HEK293 (cell line): ENCODE measurements at regions not wholly inside any gene's neighbourhood (a gene's known extent, or its start where the extent isn't known, plus 50 kb on each side); places are given as distances from the start of the nearest gene placed in this dataset.

Experiments used
- CTCF ChIA-PET: fragments of 350-600 bp; formaldehyde crosslinking; extraction: SDS; loops from one replicate; lab custom pipeline; 2021; ENCODE audit warnings: antibody characterized with exemption; lab: Yijun Ruan, JAX
- POLR2A ChIA-PET: fragments of 300-600 bp; formaldehyde crosslinking; extraction: SDS; loops from one replicate; lab custom pipeline; 2020; ENCODE audit warnings: antibody characterized with exemption, inconsistent platforms; lab: Yijun Ruan, JAX
- H3K27ac ChIP-seq: fragments of 200-500 bp; sonication (Bioruptor generic); 2 replicates; pipeline ENCODE4 v1.5.1; 2014; ENCODE audit warnings: low read depth, low read length, control low read depth, inconsistent platforms; ENCODE audit errors: extremely low read depth
- H3K36me3 ChIP-seq, 2 experiments: fragments of 200-500 bp in 1 of 2; sonication (Bioruptor generic) in 1 of 2; 1 replicate in 1 of 2; 2 replicates in 1 of 2; pipeline ENCODE4 v1.5.1; 2014 to 2017; ENCODE audit warnings: inconsistent platforms in 2 of 2, low read length in 2 of 2; ENCODE audit not compliant: control insufficient read depth in 2 of 2, insufficient read depth in 1 of 2
- H3K4me1 ChIP-seq: fragments of 200-500 bp; sonication (Bioruptor generic); 2 replicates; pipeline ENCODE4 v1.5.1; 2014; ENCODE audit warnings: mild to moderate bottlenecking, low read length, inconsistent platforms; ENCODE audit not compliant: control insufficient read depth, insufficient read depth
- H3K4me3 ChIP-seq: 2 replicates; pipeline ENCODE4 v1.5.1; 2011; ENCODE audit warnings: low read depth, mild to moderate bottlenecking, control low read depth, low read length, moderate library complexity
- H3K9me3 ChIP-seq: fragments of 200-500 bp; sonication (Bioruptor generic); 2 replicates; pipeline ENCODE4 v1.5.1; 2014; ENCODE audit warnings: low read depth, low read length, inconsistent platforms; ENCODE audit not compliant: control insufficient read depth, insufficient read depth
- GLI2 ChIP-seq: fragments of 450-650 bp; formaldehyde crosslinking; IDR thresholded peaks from 2 replicates; pipeline ENCODE4; 2017; ENCODE audit warnings: missing biosample characterization, missing genetic modification characterization, low read depth, borderline replicate concordance
- KLF7 ChIP-seq: fragments of 450-650 bp; formaldehyde crosslinking; IDR thresholded peaks from 2 replicates; pipeline ENCODE4 v1.5.1; 2016; ENCODE audit warnings: missing biosample characterization, missing genetic modification characterization, borderline replicate concordance
- OSR2 ChIP-seq: fragments of 450-650 bp; formaldehyde crosslinking; IDR thresholded peaks from 2 replicates; pipeline ENCODE4 v1.5.1; 2016; ENCODE audit warnings: missing biosample characterization, missing genetic modification characterization
- SALL2 ChIP-seq: fragments of 450-650 bp; formaldehyde crosslinking; IDR thresholded peaks from 2 replicates; pipeline ENCODE4 v1.5.0; 2017; ENCODE audit warnings: missing biosample characterization, mild to moderate bottlenecking, missing genetic modification characterization, borderline replicate concordance
- SCRT1 ChIP-seq: fragments of 450-650 bp; formaldehyde crosslinking; IDR thresholded peaks from 2 replicates; pipeline ENCODE4 v1.5.1; 2016; ENCODE audit warnings: missing biosample characterization, missing genetic modification characterization, borderline replicate concordance
- ZBTB17 ChIP-seq: fragments of 450-650 bp; formaldehyde crosslinking; IDR thresholded peaks from 2 replicates; pipeline ENCODE4 v1.5.1; 2016; ENCODE audit warnings: missing biosample characterization, missing genetic modification characterization
- ZFP69B ChIP-seq: fragments of 450-650 bp; formaldehyde crosslinking; IDR thresholded peaks from 2 replicates; pipeline ENCODE4 v1.5.1; 2016; ENCODE audit warnings: missing biosample characterization, missing genetic modification characterization
- ZNF121 ChIP-seq: fragments of 450-650 bp; formaldehyde crosslinking; IDR thresholded peaks from 2 replicates; pipeline ENCODE4 v1.5.1; 2016; ENCODE audit warnings: missing biosample characterization, missing genetic modification characterization
- ZNF157 ChIP-seq: fragments of 450-650 bp; formaldehyde crosslinking; IDR thresholded peaks from 2 replicates; pipeline ENCODE4 v1.5.1; 2016; ENCODE audit warnings: missing biosample characterization, missing genetic modification characterization
- ZNF211 ChIP-seq: fragments of 450-650 bp; formaldehyde crosslinking; IDR thresholded peaks from 2 replicates; pipeline ENCODE4 v1.5.1; 2016; ENCODE audit warnings: low read depth, missing biosample characterization, missing genetic modification characterization
- ZNF221 ChIP-seq: fragments of 450-650 bp; formaldehyde crosslinking; IDR thresholded peaks from 2 replicates; pipeline ENCODE4 v1.5.1; 2017; ENCODE audit warnings: missing biosample characterization, missing genetic modification characterization, borderline replicate concordance
- ZNF23 ChIP-seq: fragments of 450-650 bp; formaldehyde crosslinking; IDR thresholded peaks from 2 replicates; pipeline ENCODE4 v1.5.1; 2016; ENCODE audit warnings: missing biosample characterization, missing genetic modification characterization, borderline replicate concordance
- ZNF354C ChIP-seq: fragments of 450-650 bp; formaldehyde crosslinking; IDR thresholded peaks from 2 replicates; pipeline ENCODE4 v1.5.1; 2016; ENCODE audit warnings: missing biosample characterization, missing genetic modification characterization, low read depth, borderline replicate concordance
- ZNF48 ChIP-seq: fragments of 450-650 bp; formaldehyde crosslinking; IDR thresholded peaks from 2 replicates; pipeline ENCODE4 v1.5.1; 2016; ENCODE audit warnings: missing biosample characterization, missing genetic modification characterization
- ZNF530 ChIP-seq: fragments of 450-650 bp; formaldehyde crosslinking; IDR thresholded peaks from 2 replicates; pipeline ENCODE4 v1.5.1; 2016; ENCODE audit warnings: low read depth, missing biosample characterization, missing genetic modification characterization
- ZNF624 ChIP-seq: fragments of 450-650 bp; formaldehyde crosslinking; IDR thresholded peaks from 2 replicates; pipeline ENCODE4 v1.5.1; 2017; ENCODE audit warnings: missing biosample characterization, missing genetic modification characterization
- ZNF707 ChIP-seq: fragments of 450-650 bp; formaldehyde crosslinking; IDR thresholded peaks from 2 replicates; pipeline ENCODE4 v1.5.1; 2016; ENCODE audit warnings: missing biosample characterization, missing genetic modification characterization
- ZNF837 ChIP-seq: fragments of 450-650 bp; formaldehyde crosslinking; IDR thresholded peaks from 2 replicates; pipeline ENCODE4 v1.5.1; 2016; ENCODE audit warnings: missing biosample characterization, missing genetic modification characterization
- ZSCAN30 ChIP-seq: fragments of 450-650 bp; IDR thresholded peaks from 2 replicates; pipeline ENCODE4 v1.5.1; 2018; ENCODE audit warnings: missing biosample characterization, mild to moderate bottlenecking, missing genetic modification characterization, moderate library complexity
- TF ChIP-seq, protein P1 (sequence below): fragments of 450-650 bp; formaldehyde crosslinking; IDR thresholded peaks from 2 replicates; pipeline ENCODE4 v1.5.1; 2016; ENCODE audit warnings: missing biosample characterization, missing genetic modification characterization
- TF ChIP-seq, protein P2 (sequence below): fragments of 450-650 bp; formaldehyde crosslinking; IDR thresholded peaks from 2 replicates; pipeline ENCODE4 v1.5.1; 2017; ENCODE audit warnings: missing biosample characterization, missing genetic modification characterization
- TF ChIP-seq, protein P3 (sequence below): fragments of 450-650 bp; formaldehyde crosslinking; IDR thresholded peaks from 2 replicates; pipeline ENCODE4 v1.5.1; 2016; ENCODE audit warnings: missing biosample characterization, missing genetic modification characterization
- TF ChIP-seq, protein P4 (sequence below): fragments of 450-650 bp; formaldehyde crosslinking; IDR thresholded peaks from 2 replicates; pipeline ENCODE4 v1.5.1; 2016; ENCODE audit warnings: missing biosample characterization, missing genetic modification characterization

DNA sequence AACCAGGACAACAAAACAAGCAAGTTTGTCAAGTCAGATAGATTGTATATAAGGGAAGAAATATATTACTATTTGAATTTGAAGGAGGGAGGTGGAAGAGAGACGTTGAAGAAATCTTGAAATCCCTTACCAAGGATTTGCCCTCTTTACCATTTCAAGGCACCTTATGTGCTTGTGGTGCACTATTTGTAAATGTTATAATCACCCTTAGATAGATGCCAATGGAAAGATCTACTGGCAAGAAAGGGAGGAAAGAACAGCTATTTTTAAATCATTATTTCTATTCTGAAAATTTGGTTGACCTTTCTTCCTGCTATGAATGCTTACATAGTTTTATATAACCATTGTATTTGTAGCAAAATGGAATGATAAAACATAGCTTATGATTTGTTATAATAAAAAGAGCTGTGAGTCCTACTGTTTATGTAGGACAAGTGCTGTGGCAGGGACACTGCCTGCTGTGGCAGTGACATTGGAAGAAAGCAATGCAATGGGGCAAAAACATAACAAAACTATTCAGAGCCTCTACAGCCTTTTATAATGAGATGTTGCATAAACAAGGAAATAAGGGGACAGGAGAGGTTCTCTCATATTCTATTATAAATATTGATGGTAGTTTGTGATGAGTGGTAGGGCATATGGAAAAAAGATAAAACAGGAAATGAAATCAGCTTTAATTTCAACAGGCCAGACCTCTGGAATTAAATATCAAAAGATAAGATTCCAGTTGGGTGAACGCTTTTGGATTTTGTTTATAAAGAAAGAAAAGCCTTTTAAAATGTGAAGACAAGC is 1145.2 kb upstream of the GJE1 start (continued):
- TF ChIP-seq GLI2 (tag by site-specific recombination) (no peak), ZNF530 (tag by site-specific recombination) (no peak), ZNF23 (tag by site-specific recombination) (no peak), OSR2 (tag by site-specific recombination) (no peak), ZNF157 (tag by site-specific recombination) (no peak), ZNF211 (tag by site-specific recombination) (no peak), ZNF121 (tag by site-specific recombination) (no peak), ZFP69B (tag by site-specific recombination) (no peak)

DNA sequence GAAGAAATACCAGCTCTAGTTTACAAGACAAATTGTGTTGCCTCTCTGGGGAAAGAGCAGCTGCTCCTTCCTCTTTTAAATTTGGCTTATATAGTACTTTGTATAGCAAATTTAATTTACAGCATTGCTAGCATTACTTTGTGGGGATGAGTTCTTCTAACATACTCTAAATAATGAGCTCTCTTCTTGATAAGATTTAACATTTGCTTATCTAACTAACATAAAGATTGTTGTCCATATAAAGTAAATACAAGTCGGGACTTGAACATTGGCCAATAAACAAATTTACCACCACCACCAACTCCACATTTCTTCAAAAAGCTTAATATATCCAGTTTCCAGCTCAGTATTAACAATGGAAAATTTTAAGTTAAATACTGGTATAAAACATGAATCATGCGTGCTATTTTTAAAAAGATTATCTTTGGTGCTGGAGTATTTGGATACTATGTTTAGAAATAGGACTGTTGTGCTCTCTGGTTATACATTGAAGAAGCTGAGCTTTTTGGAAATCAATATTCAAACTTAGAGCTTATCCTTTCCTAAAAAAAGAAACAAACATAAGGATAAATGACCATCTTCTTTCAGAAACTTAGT is 1146.9 kb upstream of the GJE1 start:
- CTCF ChIA-PET, result no interaction called here

DNA sequence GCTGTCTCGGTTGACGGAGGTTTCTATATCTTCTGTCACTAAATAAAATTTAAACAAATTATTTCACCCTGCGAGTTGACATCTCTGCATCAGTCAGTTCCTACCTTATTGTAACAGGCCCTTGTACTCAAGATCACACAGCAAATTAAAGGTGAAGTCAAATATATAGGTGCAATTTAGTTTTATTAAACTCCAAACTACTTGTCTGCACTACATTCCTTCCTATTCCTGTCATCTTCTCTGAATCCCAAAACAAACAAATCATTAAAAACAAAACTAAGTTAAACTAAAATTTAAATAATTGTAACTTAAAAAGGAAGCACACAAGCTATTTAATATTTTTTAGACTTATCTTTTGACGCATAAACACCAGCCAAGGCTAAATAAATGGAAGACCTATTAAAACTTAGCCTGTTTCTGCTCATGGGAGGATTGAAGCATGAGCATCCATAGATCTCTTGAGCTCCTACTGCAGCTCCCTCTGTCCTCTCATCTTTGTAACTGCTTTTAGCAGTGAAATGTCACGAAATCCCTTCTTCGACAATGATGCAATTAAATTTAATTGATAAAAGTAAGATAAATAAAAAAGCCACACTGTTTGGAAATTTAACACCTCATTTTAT is 1152.3 kb upstream of the GJE1 start:
- POLR2A ChIA-PET, result no interaction called here
- TF ChIP-seq ZSCAN30 (tag by site-specific recombination) (no peak), ZNF837 (tag by site-specific recombination) (no peak), ZNF624 (tag by site-specific recombination) (no peak), SALL2 (no peak), ZNF707 (no peak), ZNF48 (tag by site-specific recombination) (no peak), ZBTB17 (tag by site-specific recombination) (no peak)
- TF ChIP-seq, protein P1, sequence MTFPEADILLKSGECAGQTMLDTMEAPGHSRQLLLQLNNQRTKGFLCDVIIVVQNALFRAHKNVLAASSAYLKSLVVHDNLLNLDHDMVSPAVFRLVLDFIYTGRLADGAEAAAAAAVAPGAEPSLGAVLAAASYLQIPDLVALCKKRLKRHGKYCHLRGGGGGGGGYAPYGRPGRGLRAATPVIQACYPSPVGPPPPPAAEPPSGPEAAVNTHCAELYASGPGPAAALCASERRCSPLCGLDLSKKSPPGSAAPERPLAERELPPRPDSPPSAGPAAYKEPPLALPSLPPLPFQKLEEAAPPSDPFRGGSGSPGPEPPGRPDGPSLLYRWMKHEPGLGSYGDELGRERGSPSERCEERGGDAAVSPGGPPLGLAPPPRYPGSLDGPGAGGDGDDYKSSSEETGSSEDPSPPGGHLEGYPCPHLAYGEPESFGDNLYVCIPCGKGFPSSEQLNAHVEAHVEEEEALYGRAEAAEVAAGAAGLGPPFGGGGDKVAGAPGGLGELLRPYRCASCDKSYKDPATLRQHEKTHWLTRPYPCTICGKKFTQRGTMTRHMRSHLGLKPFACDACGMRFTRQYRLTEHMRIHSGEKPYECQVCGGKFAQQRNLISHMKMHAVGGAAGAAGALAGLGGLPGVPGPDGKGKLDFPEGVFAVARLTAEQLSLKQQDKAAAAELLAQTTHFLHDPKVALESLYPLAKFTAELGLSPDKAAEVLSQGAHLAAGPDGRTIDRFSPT (tag by site-specific recombination), result no peak

More for the DNA sequence above, 1146.9 kb upstream of the GJE1 start:
- H3K4me3 ChIP-seq, result no peak overlapping the region
- H3K27ac ChIP-seq, result no peak overlapping the region
- H3K4me1 ChIP-seq, result no peaks in the 10 kb centered on the region
- TF ChIP-seq, protein P2, sequence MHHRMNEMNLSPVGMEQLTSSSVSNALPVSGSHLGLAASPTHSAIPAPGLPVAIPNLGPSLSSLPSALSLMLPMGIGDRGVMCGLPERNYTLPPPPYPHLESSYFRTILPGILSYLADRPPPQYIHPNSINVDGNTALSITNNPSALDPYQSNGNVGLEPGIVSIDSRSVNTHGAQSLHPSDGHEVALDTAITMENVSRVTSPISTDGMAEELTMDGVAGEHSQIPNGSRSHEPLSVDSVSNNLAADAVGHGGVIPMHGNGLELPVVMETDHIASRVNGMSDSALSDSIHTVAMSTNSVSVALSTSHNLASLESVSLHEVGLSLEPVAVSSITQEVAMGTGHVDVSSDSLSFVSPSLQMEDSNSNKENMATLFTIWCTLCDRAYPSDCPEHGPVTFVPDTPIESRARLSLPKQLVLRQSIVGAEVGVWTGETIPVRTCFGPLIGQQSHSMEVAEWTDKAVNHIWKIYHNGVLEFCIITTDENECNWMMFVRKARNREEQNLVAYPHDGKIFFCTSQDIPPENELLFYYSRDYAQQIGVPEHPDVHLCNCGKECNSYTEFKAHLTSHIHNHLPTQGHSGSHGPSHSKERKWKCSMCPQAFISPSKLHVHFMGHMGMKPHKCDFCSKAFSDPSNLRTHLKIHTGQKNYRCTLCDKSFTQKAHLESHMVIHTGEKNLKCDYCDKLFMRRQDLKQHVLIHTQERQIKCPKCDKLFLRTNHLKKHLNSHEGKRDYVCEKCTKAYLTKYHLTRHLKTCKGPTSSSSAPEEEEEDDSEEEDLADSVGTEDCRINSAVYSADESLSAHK (tag by site-specific recombination), result no peak
- TF ChIP-seq ZNF121 (tag by site-specific recombination), result no peak
- TF ChIP-seq ZNF707, result no peak
- TF ChIP-seq, protein P3, sequence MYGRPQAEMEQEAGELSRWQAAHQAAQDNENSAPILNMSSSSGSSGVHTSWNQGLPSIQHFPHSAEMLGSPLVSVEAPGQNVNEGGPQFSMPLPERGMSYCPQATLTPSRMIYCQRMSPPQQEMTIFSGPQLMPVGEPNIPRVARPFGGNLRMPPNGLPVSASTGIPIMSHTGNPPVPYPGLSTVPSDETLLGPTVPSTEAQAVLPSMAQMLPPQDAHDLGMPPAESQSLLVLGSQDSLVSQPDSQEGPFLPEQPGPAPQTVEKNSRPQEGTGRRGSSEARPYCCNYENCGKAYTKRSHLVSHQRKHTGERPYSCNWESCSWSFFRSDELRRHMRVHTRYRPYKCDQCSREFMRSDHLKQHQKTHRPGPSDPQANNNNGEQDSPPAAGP, result no peak
- no peak for TF ChIP-seq ZNF837 (tag by site-specific recombination)
- no peak for TF ChIP-seq KLF7
- TF ChIP-seq ZBTB17 (tag by site-specific recombination), result no peak
- no peak for TF ChIP-seq ZNF221 (tag by site-specific recombination)
- no peak for TF ChIP-seq SCRT1 (tag by site-specific recombination)
- TF ChIP-seq ZNF354C (tag by site-specific recombination), result no peak
- TF ChIP-seq, protein P4, sequence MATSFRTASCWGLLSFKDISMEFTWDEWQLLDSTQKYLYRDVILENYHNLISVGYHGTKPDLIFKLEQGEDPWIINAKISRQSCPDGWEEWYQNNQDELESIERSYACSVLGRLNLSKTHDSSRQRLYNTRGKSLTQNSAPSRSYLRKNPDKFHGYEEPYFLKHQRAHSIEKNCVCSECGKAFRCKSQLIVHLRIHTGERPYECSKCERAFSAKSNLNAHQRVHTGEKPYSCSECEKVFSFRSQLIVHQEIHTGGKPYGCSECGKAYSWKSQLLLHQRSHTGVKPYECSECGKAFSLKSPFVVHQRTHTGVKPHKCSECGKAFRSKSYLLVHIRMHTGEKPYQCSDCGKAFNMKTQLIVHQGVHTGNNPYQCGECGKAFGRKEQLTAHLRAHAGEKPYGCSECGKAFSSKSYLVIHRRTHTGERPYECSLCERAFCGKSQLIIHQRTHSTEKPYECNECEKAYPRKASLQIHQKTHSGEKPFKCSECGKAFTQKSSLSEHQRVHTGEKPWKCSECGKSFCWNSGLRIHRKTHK (tag by site-specific recombination), result no peak
- POLR2A ChIA-PET, result no interaction called here
- H3K9me3 ChIP-seq, result no peaks in the 10 kb centered on the region
- no peaks in the 10 kb centered on the region for H3K36me3 ChIP-seq

More for the DNA sequence above, 1152.3 kb upstream of the GJE1 start:
- CTCF ChIA-PET, result interaction anchor here (0.7 kb wide), 1 partner anchor 221 kb away, joined by 6 read pairs; no protein-coding TSS in a partner anchor
- Histone ChIP-seq H3K9me3 (no peaks in the 10 kb centered on the region), H3K27ac (no peak overlapping the region), H3K4me3 (no peak overlapping the region), H3K36me3 (no peaks in the 10 kb centered on the region), H3K4me1 (no peaks in the 10 kb centered on the region)
